GM23338 (cell line): ENCODE measurements at regions not wholly inside any gene's neighbourhood (a gene's known extent, or its start where the extent isn't known, plus 50 kb on each side); places are given as distances from the start of the nearest gene placed in this dataset.
"Not testable (repeated sequence)": the region's sequence is repeated elsewhere in the genome, so short reads cannot be mapped to it uniquely, and the experiment has no call there.

Experiments used
- ATAC-seq: fragments of 200-7000 bp; cut with Tn5 transposase; 3 replicates; pipeline ENCODE4 v1.9.1; 2020
- DNase-seq: peaks from one replicate; pipeline ENCODE4 v3.0.0-alpha.2; 2015; ENCODE audit warnings: low spot score
- H2AFZ ChIP-seq: fragments of 200-600 bp; sonication (generic); 2 replicates; pipeline ENCODE4 v1.8.0; 2016; ENCODE audit warnings: antibody characterized with exemption, mild to moderate bottlenecking, moderate library complexity
- H3F3A ChIP-seq: fragments of 200-600 bp; sonication (generic); replicated peaks from 2 replicates; pipeline ENCODE4 v1.8.0; 2017; ENCODE audit warnings: antibody characterized with exemption, mixed run types, low read depth
- H3K27ac ChIP-seq: fragments of 200-600 bp; sonication (generic); 2 replicates; pipeline ENCODE4 v1.6.1; 2016; ENCODE audit warnings: low read depth
- H3K27me3 ChIP-seq: fragments of 200-600 bp; sonication (generic); 2 replicates; pipeline ENCODE4 v1.8.0; 2016; ENCODE audit warnings: mild to moderate bottlenecking, mixed run types, moderate library complexity; ENCODE audit not compliant: insufficient read depth
- H3K36me3 ChIP-seq: fragments of 200-600 bp; sonication (generic); 2 replicates; pipeline ENCODE4 v1.8.0; 2016; ENCODE audit warnings: mild to moderate bottlenecking; ENCODE audit not compliant: insufficient read depth
- H3K4me1 ChIP-seq: fragments of 200-600 bp; sonication (generic); 2 replicates; pipeline ENCODE4 v1.8.0; 2016; ENCODE audit warnings: mild to moderate bottlenecking, moderate library complexity; ENCODE audit not compliant: insufficient read depth
- H3K4me2 ChIP-seq: fragments of 200-600 bp; sonication (generic); 2 replicates; pipeline ENCODE4 v1.7.1; 2017; ENCODE audit warnings: mixed run types
- H3K4me3 ChIP-seq: fragments of 200-600 bp; sonication (generic); 2 replicates; pipeline ENCODE4 v1.6.1; 2016; ENCODE audit warnings: mixed run types
- H3K79me2 ChIP-seq: fragments of 200-600 bp; sonication (generic); replicated peaks from 2 replicates; pipeline ENCODE4 v1.8.0; 2017; ENCODE audit warnings: mild to moderate bottlenecking; ENCODE audit not compliant: insufficient read depth
- H3K9me2 ChIP-seq: fragments of 200-600 bp; sonication (generic); 2 replicates; pipeline ENCODE4 v1.8.0; 2017; ENCODE audit not compliant: insufficient read depth
- H4K20me1 ChIP-seq: fragments of 200-600 bp; sonication (generic); replicated peaks from 2 replicates; pipeline ENCODE4 v1.8.0; 2017; ENCODE audit warnings: mild to moderate bottlenecking; ENCODE audit not compliant: insufficient read depth
- H3K27ac Mint-ChIP-seq: 2 replicates; pipeline ENCODE4 v1.8.0; 2020; ENCODE audit warnings: inconsistent platforms, mild to moderate bottlenecking, moderate library complexity, mixed read lengths
- H3K27me3 Mint-ChIP-seq: 3 replicates; pipeline ENCODE4 v1.8.0; 2022; ENCODE audit warnings: low read depth, mild to moderate bottlenecking, moderate library complexity, mixed read lengths, inconsistent platforms; ENCODE audit not compliant: insufficient read depth, poor library complexity
- H3K36me3 Mint-ChIP-seq: 3 replicates; pipeline ENCODE4 v1.8.0; 2021; ENCODE audit warnings: low read depth, mild to moderate bottlenecking, inconsistent platforms, moderate library complexity, mixed read lengths
- H3K4me1 Mint-ChIP-seq: 3 replicates; pipeline ENCODE4 v1.8.0; 2020; ENCODE audit warnings: mild to moderate bottlenecking, inconsistent platforms, mixed read lengths
- H3K4me3 Mint-ChIP-seq: 3 replicates; pipeline ENCODE4 v1.8.0; 2021; ENCODE audit warnings: moderate library complexity, mild to moderate bottlenecking, inconsistent platforms, mixed read lengths
- H3K9me3 Mint-ChIP-seq: 3 replicates; pipeline ENCODE4 v1.8.0; 2020; ENCODE audit warnings: moderate library complexity, mild to moderate bottlenecking, inconsistent platforms, mixed read lengths
- CREB1 ChIP-seq: fragments of 250-450 bp; sonication (Bioruptor Pico); IDR thresholded peaks from 2 replicates; pipeline ENCODE4 v1.5.0; 2020; ENCODE audit warnings: low read depth, mild to moderate bottlenecking, moderate library complexity
- EZH2 ChIP-seq: fragments of 200-600 bp; sonication (generic); IDR thresholded peaks from one replicate; pipeline ENCODE4 v1.8.0; 2017; ENCODE audit warnings: antibody characterized with exemption, mild to moderate bottlenecking, low read depth; ENCODE audit not compliant: unreplicated experiment
- EZH2phosphoT487 ChIP-seq: fragments of 200-600 bp; sonication (generic); IDR thresholded peaks from one replicate; pipeline ENCODE4 v1.8.1; 2018; ENCODE audit warnings: antibody characterized with exemption; ENCODE audit not compliant: unreplicated experiment
- JUNB ChIP-seq: IDR thresholded peaks from one replicate; pipeline ENCODE4 v1.6.1; 2016; ENCODE audit warnings: antibody characterized with exemption; ENCODE audit not compliant: unreplicated experiment
- POLR2AphosphoS5 ChIP-seq: IDR thresholded peaks from 2 replicates; pipeline ENCODE4 v1.6.1; 2016; ENCODE audit warnings: antibody characterized with exemption, low read depth
- STAT1 ChIP-seq: IDR thresholded peaks from one replicate; pipeline ENCODE4 v1.6.1; 2016; ENCODE audit warnings: antibody characterized with exemption; ENCODE audit not compliant: unreplicated experiment
- ZNF331 ChIP-seq: fragments of 250-450 bp; sonication (Bioruptor Pico); IDR thresholded peaks from 2 replicates; pipeline ENCODE4 v1.5.0; 2020; ENCODE audit warnings: low read depth, mild to moderate bottlenecking, moderate library complexity
- TF ChIP-seq, protein P1 (sequence below): IDR thresholded peaks from one replicate; pipeline ENCODE4 v1.6.1; 2018; ENCODE audit warnings: antibody characterized with exemption; ENCODE audit not compliant: unreplicated experiment
- TF ChIP-seq, protein P2 (sequence below): IDR thresholded peaks from 2 replicates; pipeline ENCODE4 v1.6.1; 2016; ENCODE audit warnings: antibody characterized with exemption

DNA sequence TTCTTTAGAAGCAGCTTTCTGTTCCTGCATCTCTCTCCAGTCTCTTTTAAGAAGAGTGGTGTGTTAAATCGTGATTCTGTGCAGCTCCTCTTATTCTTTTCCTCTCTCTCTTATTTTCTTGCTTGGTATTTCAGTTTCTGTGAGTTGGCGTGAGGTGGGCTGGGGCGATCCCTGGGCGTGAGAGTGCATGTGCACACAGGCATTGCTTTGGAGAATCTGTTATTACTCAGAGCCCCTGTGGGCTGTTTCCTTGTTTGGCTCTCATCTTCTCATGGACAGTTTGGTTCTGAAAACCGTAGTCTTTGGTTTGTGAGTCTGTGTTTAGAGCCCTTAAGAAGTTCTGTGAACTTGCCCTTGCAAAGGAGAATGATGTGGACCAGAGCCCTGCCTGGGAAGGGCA lies 97.2 kb upstream of the CLNK start (continued):
- TF ChIP-seq, protein P1, sequence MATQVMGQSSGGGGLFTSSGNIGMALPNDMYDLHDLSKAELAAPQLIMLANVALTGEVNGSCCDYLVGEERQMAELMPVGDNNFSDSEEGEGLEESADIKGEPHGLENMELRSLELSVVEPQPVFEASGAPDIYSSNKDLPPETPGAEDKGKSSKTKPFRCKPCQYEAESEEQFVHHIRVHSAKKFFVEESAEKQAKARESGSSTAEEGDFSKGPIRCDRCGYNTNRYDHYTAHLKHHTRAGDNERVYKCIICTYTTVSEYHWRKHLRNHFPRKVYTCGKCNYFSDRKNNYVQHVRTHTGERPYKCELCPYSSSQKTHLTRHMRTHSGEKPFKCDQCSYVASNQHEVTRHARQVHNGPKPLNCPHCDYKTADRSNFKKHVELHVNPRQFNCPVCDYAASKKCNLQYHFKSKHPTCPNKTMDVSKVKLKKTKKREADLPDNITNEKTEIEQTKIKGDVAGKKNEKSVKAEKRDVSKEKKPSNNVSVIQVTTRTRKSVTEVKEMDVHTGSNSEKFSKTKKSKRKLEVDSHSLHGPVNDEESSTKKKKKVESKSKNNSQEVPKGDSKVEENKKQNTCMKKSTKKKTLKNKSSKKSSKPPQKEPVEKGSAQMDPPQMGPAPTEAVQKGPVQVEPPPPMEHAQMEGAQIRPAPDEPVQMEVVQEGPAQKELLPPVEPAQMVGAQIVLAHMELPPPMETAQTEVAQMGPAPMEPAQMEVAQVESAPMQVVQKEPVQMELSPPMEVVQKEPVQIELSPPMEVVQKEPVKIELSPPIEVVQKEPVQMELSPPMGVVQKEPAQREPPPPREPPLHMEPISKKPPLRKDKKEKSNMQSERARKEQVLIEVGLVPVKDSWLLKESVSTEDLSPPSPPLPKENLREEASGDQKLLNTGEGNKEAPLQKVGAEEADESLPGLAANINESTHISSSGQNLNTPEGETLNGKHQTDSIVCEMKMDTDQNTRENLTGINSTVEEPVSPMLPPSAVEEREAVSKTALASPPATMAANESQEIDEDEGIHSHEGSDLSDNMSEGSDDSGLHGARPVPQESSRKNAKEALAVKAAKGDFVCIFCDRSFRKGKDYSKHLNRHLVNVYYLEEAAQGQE, result no peak
- TF ChIP-seq EZH2phosphoT487 (no peak), EZH2 (no peak), POLR2AphosphoS5 (no peak), STAT1 (no peak), ZNF331 (CRISPR knock-in tag) (no peak), CREB1 (CRISPR knock-in tag) (no peak), JUNB (no peak)
- TF ChIP-seq, protein P2, sequence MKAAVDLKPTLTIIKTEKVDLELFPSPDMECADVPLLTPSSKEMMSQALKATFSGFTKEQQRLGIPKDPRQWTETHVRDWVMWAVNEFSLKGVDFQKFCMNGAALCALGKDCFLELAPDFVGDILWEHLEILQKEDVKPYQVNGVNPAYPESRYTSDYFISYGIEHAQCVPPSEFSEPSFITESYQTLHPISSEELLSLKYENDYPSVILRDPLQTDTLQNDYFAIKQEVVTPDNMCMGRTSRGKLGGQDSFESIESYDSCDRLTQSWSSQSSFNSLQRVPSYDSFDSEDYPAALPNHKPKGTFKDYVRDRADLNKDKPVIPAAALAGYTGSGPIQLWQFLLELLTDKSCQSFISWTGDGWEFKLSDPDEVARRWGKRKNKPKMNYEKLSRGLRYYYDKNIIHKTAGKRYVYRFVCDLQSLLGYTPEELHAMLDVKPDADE, result no peak

- not testable (repeated sequence) for H3K27me3 ChIP-seq, DNase-seq, H3K27ac Mint-ChIP-seq, H3K9me2 ChIP-seq, H3K27me3 Mint-ChIP-seq, H4K20me1 ChIP-seq, H3K36me3 ChIP-seq, H3K27ac ChIP-seq, ATAC-seq, H3K4me1 Mint-ChIP-seq, H3K4me2 ChIP-seq, H3K4me3 ChIP-seq, H2AFZ ChIP-seq, H3K4me1 ChIP-seq, H3K79me2 ChIP-seq, H3K4me3 Mint-ChIP-seq, H3F3A ChIP-seq
- H3K36me3 Mint-ChIP-seq, result peaks cover 11% of the 10 kb centered on the region
- H3K9me3 Mint-ChIP-seq, result peaks cover 18% of the 10 kb centered on the region
These were observed 96.2 kb upstream of the CLNK start for GRCh38 chr4:10780803-10781202.

DNA sequence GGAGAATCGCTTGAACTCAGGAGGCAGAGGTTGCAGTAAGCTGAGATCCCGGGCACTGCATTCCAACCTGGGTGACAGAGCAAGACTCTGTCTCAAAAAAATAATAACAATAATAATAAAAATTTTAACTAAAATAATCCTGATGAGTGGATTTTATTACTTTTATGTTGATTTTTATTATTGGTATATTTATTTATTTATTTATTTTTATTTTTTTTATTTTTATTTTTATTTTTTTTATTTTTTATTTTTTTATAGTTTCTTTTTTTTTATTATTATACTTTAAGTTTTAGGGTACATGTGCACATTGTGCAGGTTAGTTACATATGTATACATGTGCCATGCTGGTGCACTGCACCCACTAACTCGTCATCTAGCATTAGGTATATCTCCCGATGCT lies 90.6 kb upstream of the CLNK start:
- H3F3A ChIP-seq, H3K9me3 Mint-ChIP-seq, H3K36me3 Mint-ChIP-seq, H3K27me3 Mint-ChIP-seq, H3K27ac ChIP-seq, H3K4me2 ChIP-seq, H4K20me1 ChIP-seq, H3K9me2 ChIP-seq, H3K27me3 ChIP-seq, H3K4me3 Mint-ChIP-seq, H3K4me1 ChIP-seq, H3K27ac Mint-ChIP-seq, ATAC-seq, DNase-seq, H3K79me2 ChIP-seq, H2AFZ ChIP-seq, H3K4me1 Mint-ChIP-seq, H3K36me3 ChIP-seq, H3K4me3 ChIP-seq: not testable (repeated sequence)
